HEK293 (cell line): ENCODE measurements at regions not wholly inside any gene's neighbourhood (a gene's known extent, or its start where the extent isn't known, plus 50 kb on each side); places are given as distances from the start of the nearest gene placed in this dataset.

Experiments used
- CTCF ChIA-PET: fragments of 350-600 bp; formaldehyde crosslinking; extraction: SDS; loops from one replicate; lab custom pipeline; 2021; ENCODE audit warnings: antibody characterized with exemption; lab: Yijun Ruan, JAX
- POLR2A ChIA-PET: fragments of 300-600 bp; formaldehyde crosslinking; extraction: SDS; loops from one replicate; lab custom pipeline; 2020; ENCODE audit warnings: antibody characterized with exemption, inconsistent platforms; lab: Yijun Ruan, JAX
- H3K27ac ChIP-seq: fragments of 200-500 bp; sonication (Bioruptor generic); 2 replicates; pipeline ENCODE4 v1.5.1; 2014; ENCODE audit warnings: low read depth, low read length, control low read depth, inconsistent platforms; ENCODE audit errors: extremely low read depth
- H3K36me3 ChIP-seq, 2 experiments: fragments of 200-500 bp in 1 of 2; sonication (Bioruptor generic) in 1 of 2; 1 replicate in 1 of 2; 2 replicates in 1 of 2; pipeline ENCODE4 v1.5.1; 2014 to 2017; ENCODE audit warnings: inconsistent platforms in 2 of 2, low read length in 2 of 2; ENCODE audit not compliant: control insufficient read depth in 2 of 2, insufficient read depth in 1 of 2
- H3K4me1 ChIP-seq: fragments of 200-500 bp; sonication (Bioruptor generic); 2 replicates; pipeline ENCODE4 v1.5.1; 2014; ENCODE audit warnings: mild to moderate bottlenecking, low read length, inconsistent platforms; ENCODE audit not compliant: control insufficient read depth, insufficient read depth
- H3K4me3 ChIP-seq: 2 replicates; pipeline ENCODE4 v1.5.1; 2011; ENCODE audit warnings: low read depth, mild to moderate bottlenecking, control low read depth, low read length, moderate library complexity
- H3K9me3 ChIP-seq: fragments of 200-500 bp; sonication (Bioruptor generic); 2 replicates; pipeline ENCODE4 v1.5.1; 2014; ENCODE audit warnings: low read depth, low read length, inconsistent platforms; ENCODE audit not compliant: control insufficient read depth, insufficient read depth
- EGR2 ChIP-seq: fragments of 450-650 bp; formaldehyde crosslinking; IDR thresholded peaks from 2 replicates; pipeline ENCODE4 v1.5.1; 2016; ENCODE audit warnings: low read depth, missing biosample characterization, missing genetic modification characterization
- FEZF1 ChIP-seq: fragments of 450-650 bp; formaldehyde crosslinking; IDR thresholded peaks from 2 replicates; pipeline ENCODE4 v1.5.1; 2016; ENCODE audit warnings: missing biosample characterization, missing genetic modification characterization
- GLIS1 ChIP-seq: fragments of 450-650 bp; formaldehyde crosslinking; IDR thresholded peaks from 2 replicates; pipeline ENCODE4 v1.5.1; 2016; ENCODE audit warnings: missing biosample characterization, missing genetic modification characterization
- KLF10 ChIP-seq: fragments of 450-650 bp; IDR thresholded peaks from 2 replicates; pipeline ENCODE4 v1.5.1; 2018; ENCODE audit warnings: missing biosample characterization, mild to moderate bottlenecking, missing genetic modification characterization
- SP3 ChIP-seq: fragments of 450-650 bp; formaldehyde crosslinking; IDR thresholded peaks from 2 replicates; pipeline ENCODE4 v1.5.1; 2016; ENCODE audit warnings: missing biosample characterization, missing genetic modification characterization
- ZFHX2 ChIP-seq: fragments of 450-650 bp; formaldehyde crosslinking; conservative IDR thresholded peaks from 2 replicates; pipeline ENCODE4 v1.5.1; 2016; ENCODE audit warnings: missing biosample characterization, missing genetic modification characterization
- ZNF138 ChIP-seq: fragments of 450-650 bp; formaldehyde crosslinking; IDR thresholded peaks from 2 replicates; pipeline ENCODE4 v1.5.1; 2016; ENCODE audit warnings: missing biosample characterization, missing genetic modification characterization, borderline replicate concordance
- ZNF223 ChIP-seq: fragments of 450-650 bp; formaldehyde crosslinking; IDR thresholded peaks from 2 replicates; pipeline ENCODE4 v1.5.1; 2016; ENCODE audit warnings: missing biosample characterization, missing genetic modification characterization
- ZNF292 ChIP-seq: fragments of 450-650 bp; formaldehyde crosslinking; IDR thresholded peaks from 2 replicates; pipeline ENCODE4 v1.5.1; 2016; ENCODE audit warnings: low read depth, missing biosample characterization, missing genetic modification characterization, borderline replicate concordance
- ZNF433 ChIP-seq: fragments of 450-650 bp; formaldehyde crosslinking; IDR thresholded peaks from 2 replicates; pipeline ENCODE4 v1.5.1; 2016; ENCODE audit warnings: missing biosample characterization, missing genetic modification characterization, low read depth
- ZNF510 ChIP-seq: fragments of 450-650 bp; formaldehyde crosslinking; IDR thresholded peaks from 2 replicates; pipeline ENCODE4 v1.5.1; 2018; ENCODE audit warnings: mild to moderate bottlenecking, missing genetic modification characterization, missing biosample characterization; ENCODE audit not compliant: insufficient replicate concordance
- ZNF664 ChIP-seq: fragments of 450-650 bp; formaldehyde crosslinking; IDR thresholded peaks from 2 replicates; pipeline ENCODE4 v1.5.1; 2016; ENCODE audit warnings: missing biosample characterization, missing genetic modification characterization
- ZNF76 ChIP-seq: fragments of 450-650 bp; formaldehyde crosslinking; IDR thresholded peaks from 2 replicates; pipeline ENCODE4; 2016; ENCODE audit warnings: low read depth, missing biosample characterization, missing genetic modification characterization, borderline replicate concordance
- ZSCAN30 ChIP-seq: fragments of 450-650 bp; IDR thresholded peaks from 2 replicates; pipeline ENCODE4 v1.5.1; 2018; ENCODE audit warnings: missing biosample characterization, mild to moderate bottlenecking, missing genetic modification characterization, moderate library complexity
- TF ChIP-seq, protein P1 (sequence below): fragments of 450-650 bp; formaldehyde crosslinking; IDR thresholded peaks from 2 replicates; pipeline ENCODE4 v1.5.1; 2016; ENCODE audit warnings: missing biosample characterization, missing genetic modification characterization
- TF ChIP-seq, protein P2 (sequence below): fragments of 450-650 bp; formaldehyde crosslinking; IDR thresholded peaks from 2 replicates; pipeline ENCODE4 v1.5.1; 2016; ENCODE audit warnings: missing biosample characterization, missing genetic modification characterization
- TF ChIP-seq, protein P3 (sequence below): fragments of 450-650 bp; formaldehyde crosslinking; conservative IDR thresholded peaks from 2 replicates; pipeline ENCODE4 v1.5.1; 2016; ENCODE audit warnings: low read depth, missing biosample characterization, missing genetic modification characterization
- TF ChIP-seq, protein P4 (sequence below): fragments of 450-650 bp; formaldehyde crosslinking; IDR thresholded peaks from 2 replicates; pipeline ENCODE4 v1.5.1; 2017; ENCODE audit warnings: missing biosample characterization, missing genetic modification characterization
- TF ChIP-seq, protein P5 (sequence below): fragments of 450-650 bp; formaldehyde crosslinking; IDR thresholded peaks from 2 replicates; pipeline ENCODE4 v1.5.1; 2016; ENCODE audit warnings: missing biosample characterization, missing genetic modification characterization

GRCh38 chr5:175032013-175032412 lies 307.6 kb downstream of the MSX2 start:
- Histone ChIP-seq H3K9me3 (no peaks in the 10 kb centered on the region), H3K36me3 (no peaks in the 10 kb centered on the region), H3K4me3 (no peak overlapping the region), H3K27ac (no peak overlapping the region), H3K4me1 (no peaks in the 10 kb centered on the region)
- POLR2A ChIA-PET = no interaction called here
- CTCF ChIA-PET = no interaction called here
- TF ChIP-seq, protein P1, sequence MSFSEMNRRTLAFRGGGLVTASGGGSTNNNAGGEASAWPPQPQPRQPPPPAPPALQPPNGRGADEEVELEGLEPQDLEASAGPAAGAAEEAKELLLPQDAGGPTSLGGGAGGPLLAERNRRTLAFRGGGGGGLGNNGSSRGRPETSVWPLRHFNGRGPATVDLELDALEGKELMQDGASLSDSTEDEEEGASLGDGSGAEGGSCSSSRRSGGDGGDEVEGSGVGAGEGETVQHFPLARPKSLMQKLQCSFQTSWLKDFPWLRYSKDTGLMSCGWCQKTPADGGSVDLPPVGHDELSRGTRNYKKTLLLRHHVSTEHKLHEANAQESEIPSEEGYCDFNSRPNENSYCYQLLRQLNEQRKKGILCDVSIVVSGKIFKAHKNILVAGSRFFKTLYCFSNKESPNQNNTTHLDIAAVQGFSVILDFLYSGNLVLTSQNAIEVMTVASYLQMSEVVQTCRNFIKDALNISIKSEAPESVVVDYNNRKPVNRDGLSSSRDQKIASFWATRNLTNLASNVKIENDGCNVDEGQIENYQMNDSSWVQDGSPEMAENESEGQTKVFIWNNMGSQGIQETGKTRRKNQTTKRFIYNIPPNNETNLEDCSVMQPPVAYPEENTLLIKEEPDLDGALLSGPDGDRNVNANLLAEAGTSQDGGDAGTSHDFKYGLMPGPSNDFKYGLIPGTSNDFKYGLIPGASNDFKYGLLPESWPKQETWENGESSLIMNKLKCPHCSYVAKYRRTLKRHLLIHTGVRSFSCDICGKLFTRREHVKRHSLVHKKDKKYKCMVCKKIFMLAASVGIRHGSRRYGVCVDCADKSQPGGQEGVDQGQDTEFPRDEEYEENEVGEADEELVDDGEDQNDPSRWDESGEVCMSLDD (tag by site-specific recombination) = no peak
- TF ChIP-seq FEZF1 (tag by site-specific recombination) = no peak
- TF ChIP-seq, protein P2, sequence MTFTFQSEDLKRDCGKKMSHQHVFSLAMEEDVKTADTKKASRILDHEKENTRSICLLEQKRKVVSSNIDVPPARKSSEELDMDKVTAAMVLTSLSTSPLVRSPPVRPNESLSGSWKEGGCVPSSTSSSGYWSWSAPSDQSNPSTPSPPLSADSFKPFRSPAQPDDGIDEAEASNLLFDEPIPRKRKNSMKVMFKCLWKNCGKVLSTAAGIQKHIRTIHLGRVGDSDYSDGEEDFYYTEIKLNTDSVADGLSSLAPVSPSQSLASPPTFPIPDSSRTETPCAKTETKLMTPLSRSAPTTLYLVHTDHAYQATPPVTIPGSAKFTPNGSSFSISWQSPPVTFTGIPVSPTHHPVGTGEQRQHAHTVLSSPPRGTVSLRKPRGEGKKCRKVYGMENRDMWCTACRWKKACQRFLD = no peak
- no peak for TF ChIP-seq ZNF292
- TF ChIP-seq ZNF76 = no peak
- TF ChIP-seq SP3 (tag by site-specific recombination) = no peak
- TF ChIP-seq GLIS1 (tag by site-specific recombination) = no peak
- TF ChIP-seq, protein P3, sequence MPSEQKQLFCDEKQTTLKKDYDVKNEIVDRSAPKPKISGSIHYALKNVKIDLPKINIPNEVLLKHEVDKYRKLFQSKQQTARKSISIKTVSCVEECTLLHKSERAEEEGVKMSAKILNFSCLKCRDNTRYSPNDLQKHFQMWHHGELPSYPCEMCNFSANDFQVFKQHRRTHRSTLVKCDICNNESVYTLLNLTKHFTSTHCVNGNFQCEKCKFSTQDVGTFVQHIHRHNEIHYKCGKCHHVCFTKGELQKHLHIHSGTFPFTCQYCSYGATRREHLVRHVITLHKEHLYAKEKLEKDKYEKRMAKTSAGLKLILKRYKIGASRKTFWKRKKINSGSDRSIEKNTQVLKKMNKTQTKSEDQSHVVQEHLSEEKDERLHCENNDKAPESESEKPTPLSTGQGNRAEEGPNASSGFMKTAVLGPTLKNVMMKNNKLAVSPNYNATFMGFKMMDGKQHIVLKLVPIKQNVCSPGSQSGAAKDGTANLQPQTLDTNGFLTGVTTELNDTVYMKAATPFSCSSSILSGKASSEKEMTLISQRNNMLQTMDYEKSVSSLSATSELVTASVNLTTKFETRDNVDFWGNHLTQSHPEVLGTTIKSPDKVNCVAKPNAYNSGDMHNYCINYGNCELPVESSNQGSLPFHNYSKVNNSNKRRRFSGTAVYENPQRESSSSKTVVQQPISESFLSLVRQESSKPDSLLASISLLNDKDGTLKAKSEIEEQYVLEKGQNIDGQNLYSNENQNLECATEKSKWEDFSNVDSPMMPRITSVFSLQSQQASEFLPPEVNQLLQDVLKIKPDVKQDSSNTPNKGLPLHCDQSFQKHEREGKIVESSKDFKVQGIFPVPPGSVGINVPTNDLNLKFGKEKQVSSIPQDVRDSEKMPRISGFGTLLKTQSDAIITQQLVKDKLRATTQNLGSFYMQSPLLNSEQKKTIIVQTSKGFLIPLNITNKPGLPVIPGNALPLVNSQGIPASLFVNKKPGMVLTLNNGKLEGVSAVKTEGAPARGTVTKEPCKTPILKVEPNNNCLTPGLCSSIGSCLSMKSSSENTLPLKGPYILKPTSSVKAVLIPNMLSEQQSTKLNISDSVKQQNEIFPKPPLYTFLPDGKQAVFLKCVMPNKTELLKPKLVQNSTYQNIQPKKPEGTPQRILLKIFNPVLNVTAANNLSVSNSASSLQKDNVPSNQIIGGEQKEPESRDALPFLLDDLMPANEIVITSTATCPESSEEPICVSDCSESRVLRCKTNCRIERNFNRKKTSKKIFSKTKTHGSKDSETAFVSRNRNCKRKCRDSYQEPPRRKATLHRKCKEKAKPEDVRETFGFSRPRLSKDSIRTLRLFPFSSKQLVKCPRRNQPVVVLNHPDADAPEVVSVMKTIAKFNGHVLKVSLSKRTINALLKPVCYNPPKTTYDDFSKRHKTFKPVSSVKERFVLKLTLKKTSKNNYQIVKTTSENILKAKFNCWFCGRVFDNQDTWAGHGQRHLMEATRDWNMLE (tag by site-specific recombination) = no peak
- TF ChIP-seq KLF10 (tag by site-specific recombination) = no peak
- TF ChIP-seq ZNF138 (tag by site-specific recombination) = no peak
- TF ChIP-seq ZSCAN30 (tag by site-specific recombination) = no peak
- TF ChIP-seq, protein P4, sequence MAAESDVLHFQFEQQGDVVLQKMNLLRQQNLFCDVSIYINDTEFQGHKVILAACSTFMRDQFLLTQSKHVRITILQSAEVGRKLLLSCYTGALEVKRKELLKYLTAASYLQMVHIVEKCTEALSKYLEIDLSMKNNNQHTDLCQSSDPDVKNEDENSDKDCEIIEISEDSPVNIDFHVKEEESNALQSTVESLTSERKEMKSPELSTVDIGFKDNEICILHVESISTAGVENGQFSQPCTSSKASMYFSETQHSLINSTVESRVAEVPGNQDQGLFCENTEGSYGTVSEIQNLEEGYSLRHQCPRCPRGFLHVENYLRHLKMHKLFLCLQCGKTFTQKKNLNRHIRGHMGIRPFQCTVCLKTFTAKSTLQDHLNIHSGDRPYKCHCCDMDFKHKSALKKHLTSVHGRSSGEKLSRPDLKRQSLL (tag by site-specific recombination) = no peak
- no peak for TF ChIP-seq ZNF664
- no peak for TF ChIP-seq ZNF433

GRCh38 chr5:175027390-175027789 lies 303.0 kb downstream of the MSX2 start:
- Histone ChIP-seq H3K4me3 (no peak overlapping the region), H3K36me3 (no peaks in the 10 kb centered on the region), H3K4me1 (no peaks in the 10 kb centered on the region), H3K27ac (no peak overlapping the region), H3K9me3 (no peaks in the 10 kb centered on the region)
- CTCF ChIA-PET = no interaction called here
- TF ChIP-seq ZNF510 (tag by site-specific recombination) = no peak
- peak; percentile 71 for TF ChIP-seq ZFHX2 (tag by site-specific recombination)
- TF ChIP-seq EGR2 (tag by site-specific recombination) = peak; percentile 90
- no peak for TF ChIP-seq ZNF223 (tag by site-specific recombination)
- TF ChIP-seq, protein P5, sequence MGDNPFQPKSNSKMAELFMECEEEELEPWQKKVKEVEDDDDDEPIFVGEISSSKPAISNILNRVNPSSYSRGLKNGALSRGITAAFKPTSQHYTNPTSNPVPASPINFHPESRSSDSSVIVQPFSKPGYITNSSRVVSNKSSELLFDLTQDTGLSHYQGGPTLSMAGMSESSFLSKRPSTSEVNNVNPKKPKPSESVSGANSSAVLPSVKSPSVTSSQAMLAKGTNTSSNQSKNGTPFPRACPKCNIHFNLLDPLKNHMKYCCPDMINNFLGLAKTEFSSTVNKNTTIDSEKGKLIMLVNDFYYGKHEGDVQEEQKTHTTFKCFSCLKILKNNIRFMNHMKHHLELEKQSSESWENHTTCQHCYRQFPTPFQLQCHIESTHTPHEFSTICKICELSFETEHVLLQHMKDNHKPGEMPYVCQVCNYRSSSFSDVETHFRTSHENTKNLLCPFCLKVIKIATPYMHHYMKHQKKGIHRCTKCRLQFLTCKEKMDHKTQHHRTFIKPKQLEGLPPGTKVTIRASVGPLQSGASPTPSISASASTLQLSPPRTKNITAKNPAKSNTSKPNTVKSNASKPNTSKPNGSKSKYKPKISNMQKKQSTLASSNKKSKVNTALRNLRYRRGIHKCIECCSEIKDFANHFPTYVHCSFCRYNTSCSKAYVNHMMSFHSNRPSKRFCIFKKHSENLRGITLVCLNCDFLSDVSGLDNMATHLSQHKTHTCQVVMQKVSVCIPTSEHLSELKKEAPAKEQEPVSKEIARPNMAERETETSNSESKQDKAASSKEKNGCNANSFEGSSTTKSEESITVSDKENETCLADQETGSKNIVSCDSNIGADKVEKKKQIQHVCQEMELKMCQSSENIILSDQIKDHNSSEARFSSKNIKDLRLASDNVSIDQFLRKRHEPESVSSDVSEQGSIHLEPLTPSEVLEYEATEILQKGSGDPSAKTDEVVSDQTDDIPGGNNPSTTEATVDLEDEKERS (tag by site-specific recombination) = no peak
- POLR2A ChIA-PET = no interaction called here
